GM12874 (cell line): ENCODE measurements at regions not wholly inside any gene's neighbourhood (a gene's known extent, or its start where the extent isn't known, plus 50 kb on each side); places are given as distances from the start of the nearest gene placed in this dataset.

Experiments
- TF ChIP-seq, protein P1 (sequence below): IDR thresholded peaks from 2 replicates; pipeline ENCODE4 v1.5.1; 2011; ENCODE audit warnings: low read depth, mild to moderate bottlenecking, control low read depth, low read length, moderate library complexity; ENCODE audit not compliant: insufficient read depth

GRCh38 chr2:84033347-84033974 lies 425.6 kb downstream of the SUCLG1 start:
- TF ChIP-seq, protein P1, sequence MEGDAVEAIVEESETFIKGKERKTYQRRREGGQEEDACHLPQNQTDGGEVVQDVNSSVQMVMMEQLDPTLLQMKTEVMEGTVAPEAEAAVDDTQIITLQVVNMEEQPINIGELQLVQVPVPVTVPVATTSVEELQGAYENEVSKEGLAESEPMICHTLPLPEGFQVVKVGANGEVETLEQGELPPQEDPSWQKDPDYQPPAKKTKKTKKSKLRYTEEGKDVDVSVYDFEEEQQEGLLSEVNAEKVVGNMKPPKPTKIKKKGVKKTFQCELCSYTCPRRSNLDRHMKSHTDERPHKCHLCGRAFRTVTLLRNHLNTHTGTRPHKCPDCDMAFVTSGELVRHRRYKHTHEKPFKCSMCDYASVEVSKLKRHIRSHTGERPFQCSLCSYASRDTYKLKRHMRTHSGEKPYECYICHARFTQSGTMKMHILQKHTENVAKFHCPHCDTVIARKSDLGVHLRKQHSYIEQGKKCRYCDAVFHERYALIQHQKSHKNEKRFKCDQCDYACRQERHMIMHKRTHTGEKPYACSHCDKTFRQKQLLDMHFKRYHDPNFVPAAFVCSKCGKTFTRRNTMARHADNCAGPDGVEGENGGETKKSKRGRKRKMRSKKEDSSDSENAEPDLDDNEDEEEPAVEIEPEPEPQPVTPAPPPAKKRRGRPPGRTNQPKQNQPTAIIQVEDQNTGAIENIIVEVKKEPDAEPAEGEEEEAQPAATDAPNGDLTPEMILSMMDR: no peak

- TF ChIP-seq, protein P1: no peak
Measured at GRCh38 chr2:84031312-84032050, 427.6 kb downstream of the SUCLG1 start.

- TF ChIP-seq, protein P1: no peak
Measured at GRCh38 chr2:84029903-84030575, 429.0 kb downstream of the SUCLG1 start.

DNA sequence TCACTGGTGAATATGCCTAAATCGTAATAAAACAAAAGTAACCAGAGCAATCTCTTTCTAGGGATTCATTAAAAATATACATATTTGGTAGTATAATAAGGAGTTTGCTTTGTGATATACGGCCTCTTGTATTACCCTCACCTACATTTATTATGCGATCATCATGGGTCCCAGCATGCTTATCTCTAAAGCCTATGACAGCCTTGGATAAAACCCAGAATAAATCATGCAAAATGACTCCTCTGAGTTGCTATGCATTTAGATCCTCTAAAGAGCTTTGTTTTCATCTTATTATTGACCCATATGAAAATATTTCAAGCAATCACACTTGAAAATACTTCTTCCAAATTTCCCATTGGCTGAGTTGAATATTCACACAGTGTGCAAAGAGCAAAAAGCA lies 432.3 kb downstream of the SUCLG1 start:
- TF ChIP-seq, protein P1: no peak

- TF ChIP-seq, protein P1: peak; percentile 66; the same call in 1 of the 2 replicates
Measured at GRCh38 chr2:84022810-84023431, 436.2 kb downstream of the SUCLG1 start.

GRCh38 chr2:84017010-84017409 lies 442.1 kb downstream of the SUCLG1 start:
- TF ChIP-seq, protein P1: no peak

DNA sequence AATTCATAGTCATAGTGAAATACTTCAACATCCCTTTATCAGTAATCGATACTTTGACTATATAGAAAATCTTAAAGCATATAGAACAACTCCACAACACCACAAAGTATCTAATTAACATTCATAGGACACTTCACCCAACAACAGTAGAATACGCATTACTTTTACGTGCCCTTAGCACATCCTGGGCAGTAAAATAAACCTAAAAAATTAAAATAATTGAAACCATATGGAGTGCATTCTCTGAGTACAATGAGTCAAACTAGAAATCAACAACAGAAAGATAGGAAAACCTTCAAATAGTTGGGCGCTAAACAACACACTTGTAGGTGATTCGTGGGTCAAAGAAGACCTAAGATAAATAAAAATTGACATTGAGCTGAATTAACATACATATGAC lies 442.9 kb downstream of the SUCLG1 start:
- TF ChIP-seq, protein P1: no peak
